ENCODE measurements at regions not wholly inside any gene's neighbourhood (a gene's known extent, or its start where the extent isn't known, plus 50 kb on each side); places are given as distances from the start of the nearest gene placed in this dataset.

- TF ChIP-seq POLR2A (IDR thresholded peaks at IDR 0.05) (no peak), CTCF (IDR thresholded peaks at IDR 0.05) (no peak)
Observed at GRCh38 chr21:35396655-35397054, 347.6 kb upstream of the RUNX1 start.

Data from thyroid gland (tissue), 4 donors.